Lower leg skin (tissue), 3 donors: ENCODE measurements at regions not wholly inside any gene's neighbourhood (a gene's known extent, or its start where the extent isn't known, plus 50 kb on each side); places are given as distances from the start of the nearest gene placed in this dataset.

Experiments used
- CTCF ChIP-seq, 3 donors: fragments of 450-650 bp; IDR thresholded peaks; one replicate each; pipeline ENCODE4 v1.5.1; 2016; ENCODE audit warnings: antibody characterized with exemption in 3 of 3, mild to moderate bottlenecking in 3 of 3, moderate library complexity in 2 of 3
- POLR2A ChIP-seq, 2 donors: fragments of 450-650 bp; IDR thresholded peaks; one replicate each; pipeline ENCODE4 v1.6.1; 2016 to 2017; ENCODE audit warnings: antibody characterized with exemption in 2 of 2, mild to moderate bottlenecking in 1 of 2, moderate library complexity in 1 of 2

GRCh38 chr13:82439159-82439904 is 1442.9 kb downstream of the SLITRK1 start:
- TF ChIP-seq CTCF (IDR thresholded peaks at IDR 0.05), result no peak
- TF ChIP-seq POLR2A (IDR thresholded peaks at IDR 0.05), result no peak
